Immature natural killer cell (primary cell): ENCODE measurements at regions not wholly inside any gene's neighbourhood (a gene's known extent, or its start where the extent isn't known, plus 50 kb on each side); places are given as distances from the start of the nearest gene placed in this dataset.
"Not testable (repeated sequence)": the region's sequence is repeated elsewhere in the genome, so short reads cannot be mapped to it uniquely, and the experiment has no call there.

Experiments used
- DNase-seq, 3 donors: peaks; one replicate each; pipeline ENCODE4 v3.0.0; 2022; ENCODE audit warnings: mixed read lengths in 1 of 3
- H3K27ac Mint-ChIP-seq, 6 donors: one replicate each; pipeline ENCODE4 v1.8.0; 2020; ENCODE audit warnings: mixed read lengths in 6 of 6, mild to moderate bottlenecking in 5 of 6, inconsistent platforms in 4 of 6, moderate library complexity in 3 of 6
- H3K27me3 Mint-ChIP-seq, 3 donors: one replicate each; pipeline ENCODE4 v1.8.0; 2020 to 2021; ENCODE audit warnings: low read depth in 3 of 3, mild to moderate bottlenecking in 3 of 3, mixed read lengths in 3 of 3, moderate library complexity in 3 of 3, inconsistent platforms in 1 of 3
- H3K36me3 Mint-ChIP-seq, 3 donors: one replicate each; pipeline ENCODE4 v1.8.0; 2020; ENCODE audit warnings: mixed read lengths in 3 of 3, inconsistent platforms in 2 of 3, mild to moderate bottlenecking in 2 of 3
- H3K4me1 Mint-ChIP-seq, 2 donors: one replicate each; pipeline ENCODE4 v1.8.0; 2020; ENCODE audit warnings: inconsistent platforms in 2 of 2, mild to moderate bottlenecking in 2 of 2, mixed read lengths in 2 of 2, moderate library complexity in 1 of 2
- H3K4me3 Mint-ChIP-seq, 5 donors: one replicate each; pipeline ENCODE4 v1.8.0; 2020; ENCODE audit warnings: mild to moderate bottlenecking in 5 of 5, mixed read lengths in 5 of 5, inconsistent platforms in 3 of 5, moderate library complexity in 3 of 5
- H3K9me3 Mint-ChIP-seq, 6 donors: one replicate each; pipeline ENCODE4 v1.8.0; 2020; ENCODE audit warnings: mild to moderate bottlenecking in 6 of 6, mixed read lengths in 6 of 6, inconsistent platforms in 4 of 6, moderate library complexity in 3 of 6

GRCh38 chr9:135410831-135411473, 68.6 kb upstream of the PPP1R26 start:
- peaks cover 2 to 12% (median 5%) of the 10 kb centered on the region in 3 donors for H3K27me3 Mint-ChIP-seq
- H3K9me3 Mint-ChIP-seq, result no peaks in the 10 kb centered on the region
- H3K4me3 Mint-ChIP-seq, result no peak overlapping the region
- H3K36me3 Mint-ChIP-seq, result no peaks in the 10 kb centered on the region
- H3K4me1 Mint-ChIP-seq, result no peaks in the 10 kb centered on the region
- DNase-seq, result no peak
- no peak overlapping the region for H3K27ac Mint-ChIP-seq

DNA sequence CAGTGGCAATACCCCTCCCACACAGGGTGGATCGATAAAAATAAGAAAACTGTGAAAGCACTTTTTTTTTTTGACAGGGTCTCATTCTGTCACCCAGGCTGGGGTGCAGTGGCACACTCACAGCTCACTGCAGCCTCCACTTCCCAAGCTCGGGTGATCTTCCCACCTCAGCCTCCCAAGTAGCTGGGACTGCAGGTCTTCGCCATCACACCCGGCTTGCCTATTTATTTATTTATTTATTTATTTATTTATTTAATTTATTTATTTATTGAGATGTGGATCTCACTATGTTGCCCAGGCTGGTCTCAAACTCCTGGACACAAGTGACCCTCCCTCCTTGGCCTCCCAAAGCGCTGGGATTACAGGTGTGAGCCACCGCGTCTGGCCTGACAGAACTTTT, 68.0 kb upstream of the PPP1R26 start:
- H3K27me3 Mint-ChIP-seq, result peaks cover 2 to 11% (median 5%) of the 10 kb centered on the region in 3 donors
- H3K4me1 Mint-ChIP-seq, DNase-seq, H3K27ac Mint-ChIP-seq, H3K36me3 Mint-ChIP-seq, H3K9me3 Mint-ChIP-seq, H3K4me3 Mint-ChIP-seq: not testable (repeated sequence)

DNA sequence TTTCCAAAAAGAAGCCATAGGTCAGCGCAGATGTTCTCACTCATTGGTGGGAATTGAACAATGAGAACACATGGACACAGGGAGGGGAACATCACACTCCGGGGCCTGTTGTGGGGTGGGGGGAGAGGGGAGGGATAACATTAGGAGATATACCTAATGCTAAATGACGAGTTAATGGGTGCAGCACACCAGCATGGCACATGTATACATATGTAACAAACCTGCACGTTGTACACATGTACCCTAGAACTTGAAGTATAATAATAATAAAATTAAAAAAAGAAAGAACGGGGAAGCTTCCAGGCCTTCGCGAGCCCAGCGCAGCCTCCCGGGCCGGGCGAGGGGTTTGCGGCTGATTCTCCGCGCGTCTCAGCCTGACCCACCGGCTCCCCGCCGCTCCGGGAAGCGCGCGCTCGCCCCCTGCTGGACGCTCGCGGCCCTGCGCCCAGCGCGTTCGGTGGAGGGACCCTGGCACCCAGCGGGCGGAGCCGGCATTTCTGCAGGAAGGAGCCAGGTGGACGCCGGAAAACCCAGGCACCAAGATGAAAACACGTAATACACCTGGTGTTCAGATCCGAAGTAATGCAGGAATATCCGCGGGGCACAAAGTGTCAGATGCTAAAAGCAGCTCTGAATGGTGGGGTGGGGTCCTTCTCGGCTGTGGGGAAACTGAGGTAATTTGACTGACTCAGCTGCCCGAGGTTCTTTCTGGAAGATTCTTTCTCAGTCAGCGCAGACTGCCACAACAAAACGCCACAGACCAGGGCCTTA, 67.1 kb upstream of the PPP1R26 start:
- not testable (repeated sequence) for H3K27ac Mint-ChIP-seq, H3K4me3 Mint-ChIP-seq, H3K9me3 Mint-ChIP-seq, H3K4me1 Mint-ChIP-seq, H3K27me3 Mint-ChIP-seq, H3K36me3 Mint-ChIP-seq
- DNase-seq, result peak; percentile 40 to 54 (median 53)

GRCh38 chr9:135413086-135413375, 66.6 kb upstream of the PPP1R26 start:
- no peaks in the 10 kb centered on the region for H3K36me3 Mint-ChIP-seq
- DNase-seq, result no peak

GRCh38 chr9:135413461-135413860, 66.1 kb upstream of the PPP1R26 start:
- Mint-ChIP-seq H3K27me3 (peaks cover 2 to 8% (median 8%) of the 10 kb centered on the region in 3 donors), H3K9me3 (no peaks in the 10 kb centered on the region), H3K4me1 (no peaks in the 10 kb centered on the region), H3K4me3 (no peak overlapping the region), H3K36me3 (no peaks in the 10 kb centered on the region), H3K27ac (no peak overlapping the region)
- no peak for DNase-seq

More at GRCh38 chr9:135413086-135413375, 66.6 kb upstream of the PPP1R26 start:
- H3K9me3 Mint-ChIP-seq, result no peaks in the 10 kb centered on the region
- H3K27me3 Mint-ChIP-seq, result peaks cover 2 to 8% (median 8%) of the 10 kb centered on the region in 3 donors
- no peak overlapping the region for H3K4me3 Mint-ChIP-seq
- H3K4me1 Mint-ChIP-seq, result no peaks in the 10 kb centered on the region
- no peak overlapping the region for H3K27ac Mint-ChIP-seq

DNA sequence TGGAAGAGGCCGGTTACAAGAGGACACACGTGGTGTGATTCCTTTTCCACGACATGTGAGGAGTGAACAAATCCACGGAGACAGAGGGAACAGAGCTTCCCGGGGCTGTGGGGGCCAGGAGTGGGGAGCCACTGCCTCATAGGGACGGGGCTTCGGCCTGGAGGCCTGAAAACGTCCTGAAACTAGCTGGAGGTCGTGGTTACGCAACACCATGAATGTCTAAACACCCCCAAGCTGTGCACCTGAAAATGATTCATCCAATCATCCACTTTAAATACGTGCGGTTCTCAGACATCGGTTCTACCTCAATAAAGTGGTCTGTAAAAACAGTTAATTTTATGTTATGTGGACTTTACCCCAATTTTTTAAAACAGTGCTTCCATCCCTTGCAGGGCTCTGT, 65.3 kb upstream of the PPP1R26 start:
- peaks cover 3 to 8% (median 6%) of the 10 kb centered on the region in 3 donors for H3K27me3 Mint-ChIP-seq
- no peak for DNase-seq
- H3K27ac Mint-ChIP-seq, result no peak overlapping the region
- H3K4me1 Mint-ChIP-seq, result no peaks in the 10 kb centered on the region
- no peak overlapping the region for H3K4me3 Mint-ChIP-seq
- no peaks in the 10 kb centered on the region for H3K9me3 Mint-ChIP-seq
- H3K36me3 Mint-ChIP-seq, result no peaks in the 10 kb centered on the region

- no peak for DNase-seq
- H3K36me3 Mint-ChIP-seq, result no peaks in the 10 kb centered on the region
- no peaks in the 10 kb centered on the region for H3K9me3 Mint-ChIP-seq
- no peak overlapping the region for H3K4me3 Mint-ChIP-seq
- H3K27ac Mint-ChIP-seq, result no peak overlapping the region
- H3K4me1 Mint-ChIP-seq, result no peaks in the 10 kb centered on the region
- H3K27me3 Mint-ChIP-seq, result peaks cover 2 to 7% (median 3%) of the 10 kb centered on the region in 3 donors
These were observed 64.0 kb upstream of the PPP1R26 start for GRCh38 chr9:135415586-135415985.

GRCh38 chr9:135416664-135417290, 62.8 kb upstream of the PPP1R26 start:
- Mint-ChIP-seq H3K9me3 (no peaks in the 10 kb centered on the region), H3K36me3 (no peaks in the 10 kb centered on the region), H3K27me3 (peaks cover 2 to 7% (median 3%) of the 10 kb centered on the region in 3 donors), H3K4me1 (no peaks in the 10 kb centered on the region), H3K27ac (no peak overlapping the region), H3K4me3 (no peak overlapping the region)
- DNase-seq, result no peak

GRCh38 chr9:135418161-135418560, 61.4 kb upstream of the PPP1R26 start:
- Mint-ChIP-seq H3K36me3 (no peaks in the 10 kb centered on the region), H3K27ac (no peak overlapping the region), H3K4me3 (no peak overlapping the region), H3K27me3 (peaks cover 2 to 8% (median 7%) of the 10 kb centered on the region in 3 donors), H3K4me1 (no peaks in the 10 kb centered on the region), H3K9me3 (no peaks in the 10 kb centered on the region)
- no peak for DNase-seq

- H3K4me3 Mint-ChIP-seq, result no peak overlapping the region
- H3K9me3 Mint-ChIP-seq, result peaks cover 0 to 5% (median 0%) of the 10 kb centered on the region in 6 donors
- no peak for DNase-seq
- H3K27me3 Mint-ChIP-seq, result peaks cover 2 to 10% (median 8%) of the 10 kb centered on the region in 3 donors
- no peak overlapping the region for H3K27ac Mint-ChIP-seq
- no peaks in the 10 kb centered on the region for H3K4me1 Mint-ChIP-seq
- H3K36me3 Mint-ChIP-seq, result no peaks in the 10 kb centered on the region
These were observed 60.5 kb upstream of the PPP1R26 start for GRCh38 chr9:135419106-135419505.

GRCh38 chr9:135422341-135422944, 57.1 kb upstream of the PPP1R26 start:
- Mint-ChIP-seq H3K27ac (no peak overlapping the region), H3K9me3 (peaks cover 0 to 5% (median 0%) of the 10 kb centered on the region in 6 donors), H3K27me3 (peaks cover 2 to 10% (median 8%) of the 10 kb centered on the region in 3 donors), H3K4me1 (no peaks in the 10 kb centered on the region), H3K36me3 (no peaks in the 10 kb centered on the region), H3K4me3 (no peak overlapping the region)
- DNase-seq, result no peak

DNA sequence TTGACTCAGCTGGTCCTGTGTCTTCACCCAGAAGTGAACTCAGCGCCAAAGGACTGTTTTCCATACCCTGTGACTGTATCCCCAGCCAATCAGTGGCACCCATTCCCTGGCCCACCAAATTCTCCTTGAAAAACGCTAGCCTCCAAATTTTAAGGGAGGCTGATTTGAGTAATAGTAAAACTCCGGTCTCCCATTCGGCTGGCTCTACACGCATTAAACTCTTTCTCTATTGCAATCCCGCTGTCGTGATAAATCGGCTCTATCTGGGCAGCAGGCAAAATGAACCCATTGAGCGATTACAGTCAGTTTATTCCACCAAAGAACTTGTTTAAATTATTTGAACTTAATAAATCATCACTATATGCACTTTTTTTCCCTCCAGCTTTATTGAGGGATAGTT, 55.9 kb upstream of the PPP1R26 start:
- peaks cover 5 to 10% (median 6%) of the 10 kb centered on the region in 3 donors for H3K27me3 Mint-ChIP-seq
- no peaks in the 10 kb centered on the region for H3K4me1 Mint-ChIP-seq
- H3K4me3 Mint-ChIP-seq, result no peak overlapping the region
- no peak for DNase-seq
- no peaks in the 10 kb centered on the region for H3K36me3 Mint-ChIP-seq
- H3K9me3 Mint-ChIP-seq, result peaks cover 0 to 5% (median under 1%) of the 10 kb centered on the region in 6 donors
- no peak overlapping the region for H3K27ac Mint-ChIP-seq
